Lung (tissue), 11 donors: ENCODE measurements at regions not wholly inside any gene's neighbourhood (a gene's known extent, or its start where the extent isn't known, plus 50 kb on each side); places are given as distances from the start of the nearest gene placed in this dataset.
A peak's percentile ranks its signal among the peaks of the same experiment; 100 is the strongest.

ENCODE experiments used
- ATAC-seq: fragments of 200-7000 bp; cut with Tn5 transposase; one replicate; pipeline ENCODE4 v1.9.1; 2020; ENCODE audit warnings: moderate number of reproducible peaks; ENCODE audit not compliant: insufficient read depth, low FRiP score
- DNase-seq, 3 donors: peaks; one replicate each; pipeline ENCODE4 v3.0.0-alpha.2; 2013 to 2017
- H3K27ac ChIP-seq, 2 donors: one replicate each; pipeline ENCODE4 v1.5.1; 2013; ENCODE audit warnings: mild to moderate bottlenecking in 2 of 2, moderate library complexity in 2 of 2, control low read depth in 1 of 2, inconsistent platforms in 1 of 2, low read depth in 1 of 2, low read length in 1 of 2
- H3K27me3 ChIP-seq, 3 donors: one replicate each; pipeline ENCODE4 v1.5.1; 2013; ENCODE audit warnings: low read length in 2 of 3; ENCODE audit not compliant: control insufficient read depth in 3 of 3, insufficient read depth in 3 of 3
- H3K36me3 ChIP-seq, 4 donors: one replicate each; pipeline ENCODE4 v1.5.1; 2013; ENCODE audit warnings: low read length in 4 of 4, mild to moderate bottlenecking in 1 of 4, moderate library complexity in 1 of 4; ENCODE audit not compliant: control insufficient read depth in 4 of 4, insufficient read depth in 4 of 4
- H3K4me1 ChIP-seq, 5 donors: one replicate each; pipeline ENCODE4 v1.5.1; 2013; ENCODE audit warnings: low read length in 5 of 5, mild to moderate bottlenecking in 2 of 5, moderate library complexity in 1 of 5; ENCODE audit not compliant: control insufficient read depth in 5 of 5, insufficient read depth in 5 of 5
- H3K4me3 ChIP-seq: one replicate; pipeline ENCODE4 v1.5.1; 2013; ENCODE audit warnings: mild to moderate bottlenecking, control low read depth, moderate library complexity
- H3K9ac ChIP-seq, 2 donors: one replicate each; pipeline ENCODE4 v1.5.1; 2013; ENCODE audit warnings: low read length in 2 of 2, control low read depth in 1 of 2; ENCODE audit not compliant: insufficient read depth in 1 of 2
- H3K9me3 ChIP-seq, 4 donors: one replicate each; pipeline ENCODE4 v1.5.1; 2013; ENCODE audit warnings: low read length in 3 of 4, mild to moderate bottlenecking in 1 of 4, moderate library complexity in 1 of 4; ENCODE audit not compliant: control insufficient read depth in 4 of 4, insufficient read depth in 3 of 4
- WGBS, 2 donors: extraction: QIAGEN DNeasy Blood & Tissue Kit; methylation state at CpG; one replicate each; pipeline ENCODE4 v1.1.7; 2013; 5-methylcytosine and 5-hydroxymethylcytosine counted together
- TF ChIP-seq, protein P1 (sequence below): IDR thresholded peaks from 2 replicates; pipeline ENCODE4 v1.5.1; 2012; ENCODE audit warnings: mild to moderate bottlenecking; ENCODE audit errors: control extremely low read depth, extremely low read depth
- donor health status: control.
- donor health status: control.
- donor health status: Bipolar disorder and iron deficiency.
- donor health status: healthy.
- donor health status: DM: yes; HTN: yes; CAD: no.

- TF ChIP-seq, protein P1, sequence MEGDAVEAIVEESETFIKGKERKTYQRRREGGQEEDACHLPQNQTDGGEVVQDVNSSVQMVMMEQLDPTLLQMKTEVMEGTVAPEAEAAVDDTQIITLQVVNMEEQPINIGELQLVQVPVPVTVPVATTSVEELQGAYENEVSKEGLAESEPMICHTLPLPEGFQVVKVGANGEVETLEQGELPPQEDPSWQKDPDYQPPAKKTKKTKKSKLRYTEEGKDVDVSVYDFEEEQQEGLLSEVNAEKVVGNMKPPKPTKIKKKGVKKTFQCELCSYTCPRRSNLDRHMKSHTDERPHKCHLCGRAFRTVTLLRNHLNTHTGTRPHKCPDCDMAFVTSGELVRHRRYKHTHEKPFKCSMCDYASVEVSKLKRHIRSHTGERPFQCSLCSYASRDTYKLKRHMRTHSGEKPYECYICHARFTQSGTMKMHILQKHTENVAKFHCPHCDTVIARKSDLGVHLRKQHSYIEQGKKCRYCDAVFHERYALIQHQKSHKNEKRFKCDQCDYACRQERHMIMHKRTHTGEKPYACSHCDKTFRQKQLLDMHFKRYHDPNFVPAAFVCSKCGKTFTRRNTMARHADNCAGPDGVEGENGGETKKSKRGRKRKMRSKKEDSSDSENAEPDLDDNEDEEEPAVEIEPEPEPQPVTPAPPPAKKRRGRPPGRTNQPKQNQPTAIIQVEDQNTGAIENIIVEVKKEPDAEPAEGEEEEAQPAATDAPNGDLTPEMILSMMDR = no peak
- no peaks in the 10 kb centered on the region for H3K4me1 ChIP-seq
- WGBS, 2 donors = 65 to 83% methylated on average over 7 of the region's 7 CpGs
- no peak overlapping the region for H3K4me3 ChIP-seq
- no peaks in the 10 kb centered on the region for H3K27me3 ChIP-seq
- ATAC-seq (no peak), DNase-seq (peak in 2 of 3 donors; percentile 6 to 23)
- H3K36me3 ChIP-seq = no peaks in the 10 kb centered on the region
- H3K9me3 ChIP-seq = no peaks in the 10 kb centered on the region
- H3K27ac ChIP-seq = no peak overlapping the region
- H3K9ac ChIP-seq = no peak overlapping the region
These were observed 663.8 kb upstream of the CDH9 start for GRCh38 chr5:27701931-27702903.

- Histone ChIP-seq H3K27me3 (no peaks in the 10 kb centered on the region), H3K9ac (no peak overlapping the region), H3K27ac (no peak overlapping the region), H3K4me1 (no peaks in the 10 kb centered on the region), H3K4me3 (no peak overlapping the region), H3K9me3 (no peaks in the 10 kb centered on the region), H3K36me3 (no peaks in the 10 kb centered on the region)
- ATAC-seq (no peak), DNase-seq (no peak)
- TF ChIP-seq, protein P1 = no peak
These were observed 662.1 kb upstream of the CDH9 start for GRCh38 chr5:27700526-27700925.

- no peaks in the 10 kb centered on the region for H3K9me3 ChIP-seq
- no peak overlapping the region for H3K27ac ChIP-seq
- H3K4me3 ChIP-seq = no peak overlapping the region
- TF ChIP-seq, protein P1 = no peak
- H3K27me3 ChIP-seq = no peaks in the 10 kb centered on the region
- no peaks in the 10 kb centered on the region for H3K36me3 ChIP-seq
- no peak for ATAC-seq
- no peak overlapping the region for H3K9ac ChIP-seq
- H3K4me1 ChIP-seq = no peaks in the 10 kb centered on the region
- WGBS, 2 donors = 72 to 74% methylated on average over 3 of the region's 3 CpGs
- no peak for DNase-seq
These were observed 644.2 kb upstream of the CDH9 start for GRCh38 chr5:27682600-27682999.
